ENCODE measurements at regions not wholly inside any gene's neighbourhood (a gene's known extent, or its start where the extent isn't known, plus 50 kb on each side); places are given as distances from the start of the nearest gene placed in this dataset.

DNA sequence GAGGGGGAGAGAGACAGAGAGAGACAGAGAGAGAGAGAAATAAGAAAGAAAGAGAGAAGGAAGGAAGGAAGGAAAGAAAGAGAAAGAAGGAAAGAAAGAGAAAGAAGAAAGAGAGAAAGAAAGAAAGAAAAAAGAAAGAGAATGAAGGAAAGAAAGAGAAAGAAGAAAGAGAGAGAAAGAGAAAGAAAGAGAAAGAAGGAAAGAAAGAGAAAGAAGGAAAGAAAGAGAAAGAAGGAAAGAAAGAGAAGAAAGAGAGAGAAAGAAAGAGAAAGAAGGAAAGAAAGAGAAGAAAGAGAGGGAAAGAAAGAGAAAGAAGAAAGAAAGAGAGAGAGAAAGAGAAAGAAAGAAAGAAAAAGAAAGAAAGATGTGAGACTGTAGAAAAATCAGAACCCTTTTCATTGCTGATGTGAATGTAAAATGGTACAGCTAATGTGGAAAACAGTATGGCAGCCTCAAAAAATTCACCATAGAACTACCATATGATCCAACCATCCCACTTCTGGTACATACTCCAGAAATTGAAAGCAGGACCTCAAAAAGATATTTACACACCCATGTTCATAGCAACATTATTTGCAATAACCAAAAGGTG is 203.4 kb upstream of the POU3F3 start:
- no peak for DNase-seq (ENCODE audit: low read depth)
- TF ChIP-seq CTCF (IDR thresholded peaks at IDR 0.05; ENCODE audit: insufficient read depth, low read depth, low read length, missing control alignments) = no peak
- no peak overlapping the region for H3K4me3 ChIP-seq (ENCODE audit: low read depth, low read length)

- no peak for TF ChIP-seq CTCF (IDR thresholded peaks at IDR 0.05; ENCODE audit: insufficient read depth, low read depth, low read length, missing control alignments)
- no peak for DNase-seq (ENCODE audit: low read depth)
- H3K4me3 ChIP-seq (ENCODE audit: low read depth, low read length) = no peak overlapping the region
Measured at GRCh38 chr2:104654811-104655210, 199.1 kb upstream of the POU3F3 start.

DNA sequence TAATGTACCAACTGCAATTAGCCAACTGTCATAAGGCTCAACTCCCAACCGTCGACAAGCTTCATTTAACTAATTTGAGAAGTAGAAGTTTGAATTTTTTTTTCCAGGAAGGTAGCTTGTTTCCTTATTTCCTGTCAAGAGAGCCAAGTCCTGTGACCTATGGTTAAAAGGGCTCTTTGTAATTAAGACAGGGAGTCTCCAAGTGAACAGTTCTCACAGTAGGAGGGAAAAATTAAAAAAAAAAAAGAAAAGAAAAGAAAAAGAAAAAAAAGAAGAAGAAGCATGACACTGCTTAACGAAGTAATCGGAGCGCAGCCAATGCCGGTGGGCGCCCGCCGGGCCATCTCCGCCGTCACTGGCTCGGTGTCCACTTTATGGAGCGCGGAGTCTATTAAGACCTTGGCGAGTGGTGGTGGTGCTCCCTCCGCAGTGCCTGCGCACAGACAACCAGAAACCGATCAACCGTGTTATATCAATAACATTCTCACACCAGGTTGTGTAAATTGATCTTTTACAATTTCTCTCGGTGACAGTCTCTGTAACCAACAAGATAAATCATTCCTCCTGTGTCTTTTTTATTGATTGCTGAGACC is 197.2 kb upstream of the POU3F3 start:
- H3K4me3 ChIP-seq (ENCODE audit: low read depth, low read length) = no peak overlapping the region
- no peak for DNase-seq (ENCODE audit: low read depth)
- TF ChIP-seq CTCF (IDR thresholded peaks at IDR 0.05; ENCODE audit: insufficient read depth, low read depth, low read length, missing control alignments) = no peak

GRCh38 chr2:104658144-104658835 is 195.6 kb upstream of the POU3F3 start:
- no peak overlapping the region for H3K4me3 ChIP-seq (ENCODE audit: low read depth, low read length)
- peak; percentile 4 for DNase-seq (ENCODE audit: low read depth)
- no peak for TF ChIP-seq CTCF (IDR thresholded peaks at IDR 0.05; ENCODE audit: insufficient read depth, low read depth, low read length, missing control alignments)

GRCh38 chr2:104658904-104659591 is 194.9 kb upstream of the POU3F3 start:
- H3K4me3 ChIP-seq (ENCODE audit: low read depth, low read length) = no peak overlapping the region
- DNase-seq (ENCODE audit: low read depth) = no peak
- TF ChIP-seq CTCF (IDR thresholded peaks at IDR 0.05; ENCODE audit: insufficient read depth, low read depth, low read length, missing control alignments) = no peak

DNA sequence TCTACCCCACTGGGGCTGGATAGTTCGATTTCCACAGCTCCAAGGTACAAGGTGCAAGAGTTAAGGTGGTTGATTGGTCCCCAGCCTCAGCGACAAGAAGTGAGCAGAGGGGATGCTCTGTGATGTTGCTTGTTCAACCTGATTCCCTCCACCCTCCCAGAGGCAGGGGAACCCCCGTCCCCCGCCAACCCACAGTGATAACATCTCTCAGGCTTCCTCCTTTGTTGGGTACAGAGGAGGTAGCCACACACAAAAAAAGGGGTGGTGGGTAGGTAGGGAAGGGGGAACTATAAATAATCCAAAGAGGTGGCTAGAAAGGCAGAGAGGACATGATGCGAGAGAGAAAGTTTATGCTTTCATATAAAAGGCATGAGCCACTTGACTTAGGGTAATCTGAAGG is 192.9 kb upstream of the POU3F3 start:
- no peak overlapping the region for H3K4me3 ChIP-seq (ENCODE audit: low read depth, low read length)
- TF ChIP-seq CTCF (IDR thresholded peaks at IDR 0.05; ENCODE audit: insufficient read depth, low read depth, low read length, missing control alignments) = no peak
- no peak for DNase-seq (ENCODE audit: low read depth)
